ENCODE measurements at regions not wholly inside any gene's neighbourhood (a gene's known extent, or its start where the extent isn't known, plus 50 kb on each side); places are given as distances from the start of the nearest gene placed in this dataset.
"Not testable (repeated sequence)": the region's sequence is repeated elsewhere in the genome, so short reads cannot be mapped to it uniquely, and the experiment has no call there.

DNA sequence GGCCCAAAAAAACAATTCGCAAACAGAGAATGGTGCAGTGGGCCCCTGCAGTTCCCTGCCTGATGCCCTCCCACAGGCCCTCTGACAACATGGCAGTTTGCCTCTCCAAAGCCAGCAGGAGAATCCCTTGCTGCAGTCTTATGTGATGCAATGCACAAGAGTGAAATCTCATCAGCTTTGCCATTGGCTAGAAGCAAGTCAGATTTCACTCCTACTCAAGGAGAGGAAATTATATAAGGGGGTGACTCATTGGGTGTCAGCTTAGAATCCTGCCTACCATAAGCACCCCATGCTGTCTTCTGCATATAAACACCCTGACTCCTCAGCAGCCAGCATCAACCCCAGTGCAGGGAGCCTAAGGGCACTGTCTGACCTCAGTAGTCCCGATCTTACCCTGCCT, 157.3 kb upstream of the LDB2 start:
- DNase-seq = no peak

DNA sequence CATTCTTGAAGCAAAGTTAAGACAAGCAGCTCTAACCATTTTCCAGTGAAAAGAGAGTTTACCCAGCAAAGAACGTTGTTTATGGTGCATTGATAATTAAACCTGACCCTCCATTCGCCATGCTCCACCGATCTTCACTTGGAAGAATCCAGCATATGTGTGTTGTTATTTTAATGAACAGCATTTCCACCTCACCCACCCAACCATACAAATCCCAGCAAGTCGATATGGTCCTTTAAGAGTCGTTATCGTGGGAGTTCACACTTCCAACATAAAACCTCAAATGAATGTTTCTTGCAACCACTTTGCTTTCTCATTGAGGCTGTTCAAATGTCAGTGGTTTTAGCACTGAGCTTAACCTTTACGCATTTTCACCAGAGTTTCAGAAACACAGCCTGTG, 147.4 kb upstream of the LDB2 start:
- DNase-seq = no peak

DNA sequence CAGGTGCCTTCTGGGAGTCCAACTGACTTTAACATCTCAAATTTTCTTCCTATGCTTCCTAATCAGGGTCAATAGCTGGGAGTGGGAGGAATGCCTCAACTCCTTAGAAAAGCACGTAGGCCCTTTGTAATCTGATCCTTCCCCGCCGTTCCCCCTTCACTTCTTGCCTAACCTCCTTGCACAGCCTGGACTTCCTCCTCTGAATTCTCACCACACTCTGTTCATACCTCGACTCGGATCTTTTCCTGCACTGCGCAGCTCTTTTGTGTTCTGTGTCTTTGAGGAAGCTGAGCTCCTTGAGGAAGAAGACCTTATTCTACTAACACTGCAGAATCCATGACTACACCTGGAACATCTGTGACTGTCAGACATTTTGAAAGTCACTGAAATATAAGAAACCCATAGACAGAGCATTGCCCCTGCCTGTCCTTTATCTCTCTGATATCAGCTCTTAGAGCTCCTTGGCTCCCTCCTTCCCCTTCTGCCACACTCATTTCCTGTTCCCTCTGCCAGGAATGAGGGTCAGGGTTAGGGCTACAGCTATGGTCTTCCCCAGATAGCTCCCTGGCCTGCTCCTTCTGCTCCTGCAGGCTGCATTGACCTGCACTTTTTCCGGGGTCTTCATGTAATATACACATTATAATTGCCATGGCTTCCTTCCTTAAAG, 140.2 kb upstream of the LDB2 start:
- DNase-seq = no peak

DNA sequence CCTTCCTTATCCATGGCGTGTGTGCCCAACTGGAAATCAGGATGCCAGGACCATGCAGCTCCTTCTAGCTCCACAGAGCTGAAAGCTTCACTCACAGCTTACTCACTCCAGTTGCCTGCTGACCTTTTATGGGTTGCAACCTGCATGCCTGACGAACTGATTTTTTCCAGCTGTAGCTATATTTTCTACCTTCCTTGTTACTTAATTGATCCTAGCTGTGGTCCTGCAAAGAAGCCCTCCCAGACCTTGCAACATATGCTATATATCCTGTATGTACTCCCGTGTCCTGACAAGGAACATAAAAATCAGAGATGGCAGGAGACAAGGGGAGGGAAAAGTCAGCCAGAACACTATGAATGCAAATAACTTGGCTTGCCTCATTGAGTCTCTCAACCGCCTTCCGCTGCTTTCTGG, 135.3 kb upstream of the LDB2 start:
- DNase-seq = no peak

- DNase-seq = no peak
Observed at GRCh38 chr4:17033025-17033767, 134.8 kb upstream of the LDB2 start.

- DNase-seq = no peak
Observed at GRCh38 chr4:17030543-17030942, 132.1 kb upstream of the LDB2 start.

DNA sequence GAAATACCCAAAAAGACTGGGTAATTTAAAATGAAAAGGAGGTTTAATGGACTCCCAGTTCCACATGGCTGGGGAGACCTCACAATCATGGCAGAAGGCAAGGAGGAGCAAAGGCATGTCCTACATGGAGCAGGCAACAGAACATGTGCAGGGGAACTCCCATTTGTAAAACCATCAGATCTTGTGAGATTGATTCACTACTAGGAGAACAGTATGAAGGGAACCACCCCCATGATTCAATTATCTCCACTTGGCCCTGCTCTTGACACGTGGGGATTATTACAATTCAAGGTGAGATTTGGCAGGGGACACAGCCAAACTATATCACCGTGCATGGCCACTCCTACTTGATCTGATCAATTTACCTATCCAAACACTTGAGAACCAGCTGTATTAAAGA, 131.5 kb upstream of the LDB2 start:
- DNase-seq = no peak

DNA sequence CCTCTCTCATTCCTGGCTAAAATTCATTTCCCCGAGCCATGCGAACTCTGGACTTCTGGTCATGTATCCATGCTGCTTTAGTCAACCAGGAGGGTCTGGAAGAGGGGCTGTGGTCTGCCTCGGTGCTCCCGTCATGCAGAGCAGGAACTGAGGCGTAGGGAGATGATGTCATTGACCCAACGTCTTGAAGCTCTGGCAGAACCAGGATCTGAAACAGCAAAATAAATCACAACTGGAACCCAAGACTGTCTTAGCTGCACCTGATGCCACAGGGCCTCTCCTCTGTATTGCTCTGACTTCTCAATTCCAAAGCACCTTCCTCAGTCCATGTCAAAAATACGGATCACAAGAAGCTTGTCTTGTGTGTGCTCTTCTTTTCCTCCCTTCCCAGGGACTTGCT, 131.0 kb upstream of the LDB2 start:
- DNase-seq = no peak

DNA sequence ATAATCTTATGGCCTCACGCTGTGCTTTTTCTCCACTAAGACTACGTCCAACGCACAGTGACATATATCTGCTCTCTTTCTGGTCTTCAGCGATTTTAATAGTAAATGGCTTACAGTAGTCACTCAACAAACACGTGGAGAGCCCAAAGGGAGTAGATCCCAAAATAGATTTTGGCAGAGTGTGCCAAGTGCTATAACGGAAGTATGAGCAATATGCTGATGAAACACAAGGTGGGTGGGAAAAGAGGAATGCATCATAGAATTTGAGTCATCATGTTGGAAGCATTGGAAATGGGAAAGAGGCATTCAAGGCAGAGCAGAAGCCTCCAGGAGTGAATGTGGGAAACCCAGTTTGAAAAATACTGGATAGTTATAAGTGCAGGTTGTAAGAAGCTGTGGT, 129.1 kb upstream of the LDB2 start:
- no peak for DNase-seq

DNA sequence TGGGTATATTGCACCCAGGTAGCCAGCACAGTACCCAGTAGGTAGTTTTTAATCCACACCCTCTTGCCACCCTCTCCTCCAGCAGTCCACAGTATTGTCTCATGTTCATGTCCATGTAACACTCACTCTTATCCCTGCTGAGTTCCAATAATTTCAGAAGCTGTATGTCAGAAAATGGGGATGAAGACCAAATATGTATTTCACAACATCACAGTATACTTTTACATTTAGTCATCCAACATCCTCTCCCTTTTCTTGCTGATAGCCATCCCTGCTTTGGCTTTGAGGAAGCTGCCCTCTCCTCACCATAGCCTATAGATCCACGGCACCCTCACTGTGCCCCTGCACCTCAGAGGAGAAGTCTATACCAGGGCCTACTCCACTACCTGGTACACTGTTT, 126.0 kb upstream of the LDB2 start:
- DNase-seq = no peak

DNA sequence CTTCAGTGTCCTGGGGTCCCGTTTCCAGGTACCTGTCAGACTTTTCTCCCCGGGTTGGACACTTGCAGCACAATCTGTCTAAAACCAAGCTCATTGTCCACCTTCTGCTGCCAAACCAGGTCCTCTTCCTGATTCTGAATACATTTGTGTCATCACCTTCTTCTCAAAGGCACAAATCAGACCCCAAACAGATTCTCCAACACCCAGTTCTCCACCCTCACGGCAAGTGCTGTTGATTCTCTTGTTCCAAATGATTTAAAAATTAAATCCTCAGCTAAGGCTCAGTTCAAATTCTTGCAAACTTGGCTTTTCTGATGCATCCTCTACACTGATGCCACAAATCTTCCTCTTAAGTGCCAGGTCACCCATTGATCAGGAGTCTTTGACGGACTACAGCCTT, 122.5 kb upstream of the LDB2 start:
- no peak for DNase-seq

DNA sequence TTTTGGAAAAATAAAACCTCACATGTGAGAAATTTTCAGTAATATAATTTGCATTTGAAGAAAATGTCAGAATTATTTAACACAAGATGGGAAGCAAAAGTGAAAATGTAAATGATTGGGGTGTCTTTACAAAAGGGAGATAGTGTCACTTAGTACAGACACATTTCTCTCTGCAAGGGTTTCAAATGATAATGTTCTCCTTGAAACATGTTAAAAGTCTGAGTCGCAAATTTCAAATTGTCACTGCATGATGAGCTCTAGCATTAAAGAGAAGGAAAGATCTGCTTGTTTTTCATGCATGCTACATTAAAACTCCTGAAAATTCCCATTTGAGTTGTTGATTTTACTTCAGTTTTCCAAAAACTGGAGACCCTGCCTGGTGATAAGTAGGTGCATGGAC, 122.0 kb upstream of the LDB2 start:
- DNase-seq = no peak

- not testable (repeated sequence) for DNase-seq
Observed at GRCh38 chr4:17018621-17019020, 120.2 kb upstream of the LDB2 start.

- DNase-seq = no peak
Observed at GRCh38 chr4:17018013-17018412, 119.6 kb upstream of the LDB2 start.

- DNase-seq = no peak
Observed at GRCh38 chr4:17013382-17014006, 115.0 kb upstream of the LDB2 start.

- DNase-seq = no peak
Observed at GRCh38 chr4:17012451-17012850, 114.0 kb upstream of the LDB2 start.

- no peak for DNase-seq
Observed at GRCh38 chr4:17010426-17011087, 112.1 kb upstream of the LDB2 start.

GRCh38 chr4:17009871-17010367, 111.5 kb upstream of the LDB2 start:
- DNase-seq = no peak

GRCh38 chr4:17008834-17009345, 110.4 kb upstream of the LDB2 start:
- no peak for DNase-seq

- DNase-seq = not testable (repeated sequence)
Observed at GRCh38 chr4:17003606-17004392, 105.4 kb upstream of the LDB2 start.

- DNase-seq = no peak
Observed at GRCh38 chr4:16995451-16995850, 97.0 kb upstream of the LDB2 start.
